ENCODE measurements at regions not wholly inside any gene's neighbourhood (a gene's known extent, or its start where the extent isn't known, plus 50 kb on each side); places are given as distances from the start of the nearest gene placed in this dataset.
"Not testable (repeated sequence)": the region's sequence is repeated elsewhere in the genome, so short reads cannot be mapped to it uniquely, and the experiment has no call there.

DNA sequence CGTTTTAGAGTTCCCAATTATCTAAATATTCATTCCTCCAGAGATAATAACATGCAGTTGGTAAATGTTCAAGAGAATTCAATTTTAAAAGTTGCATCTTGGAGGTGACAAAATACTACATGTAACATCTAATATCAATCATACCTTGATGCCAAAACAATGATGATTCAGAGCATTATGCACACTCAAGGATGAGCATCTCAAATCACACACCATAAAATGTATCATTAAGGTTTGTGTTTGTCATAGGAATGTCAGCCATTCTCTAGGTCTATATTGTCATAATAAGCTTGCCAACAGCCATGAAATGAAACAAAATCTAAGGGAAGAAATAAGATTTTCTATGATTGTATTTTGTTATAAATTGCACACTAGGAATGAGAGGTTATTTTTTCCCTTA lies 1667.0 kb downstream of the DPP10 start:
- no peak for ATAC-seq
- intact Hi-C loops (cut with DNase I): no loop called here
- DNase-seq: no peak

DNA sequence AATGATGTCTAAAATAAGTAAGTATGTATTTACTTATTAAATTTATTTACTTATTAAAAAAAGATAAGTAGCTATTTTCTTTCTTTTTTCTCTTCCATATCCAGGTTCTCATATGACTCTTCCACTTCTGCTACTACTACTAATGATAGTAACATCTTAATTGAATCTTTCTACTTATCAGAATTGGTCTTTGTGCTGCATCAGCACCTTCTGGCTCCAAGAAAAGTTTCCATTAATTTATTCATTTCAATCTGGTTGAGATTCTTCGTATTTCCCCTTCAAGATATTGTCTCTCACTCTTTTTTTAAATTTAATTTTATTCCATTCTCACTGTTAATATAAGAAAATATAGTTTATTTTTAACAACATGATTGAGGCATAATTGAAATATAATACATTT lies 1675.4 kb downstream of the DPP10 start:
- intact Hi-C loops (cut with DNase I): no loop called here
- ATAC-seq (no peak), DNase-seq (no peak)

DNA sequence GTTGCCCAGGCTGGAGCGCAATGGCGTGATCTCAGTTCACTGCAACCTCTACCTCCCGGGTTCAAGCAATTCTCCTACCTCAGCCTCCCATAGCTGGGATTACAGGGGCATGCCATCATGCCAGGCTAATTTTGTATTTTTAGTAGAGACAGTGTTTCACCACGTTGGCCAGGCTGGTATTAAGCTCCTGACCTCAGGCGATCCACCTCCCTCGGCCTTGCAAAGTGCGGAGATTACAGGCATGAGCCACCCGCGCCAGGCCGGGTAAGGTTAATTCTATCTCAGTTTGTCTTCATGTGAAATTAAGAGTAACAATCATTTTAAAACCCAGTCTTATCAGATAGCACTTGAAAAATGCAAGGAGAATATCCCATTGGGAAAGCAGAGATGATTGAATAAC lies 1681.7 kb upstream of the DDX18 start:
- peak in 1 of 2 donors; percentile 81 for ATAC-seq
- intact Hi-C loops (cut with DNase I): no loop called here
- no peak for DNase-seq

DNA sequence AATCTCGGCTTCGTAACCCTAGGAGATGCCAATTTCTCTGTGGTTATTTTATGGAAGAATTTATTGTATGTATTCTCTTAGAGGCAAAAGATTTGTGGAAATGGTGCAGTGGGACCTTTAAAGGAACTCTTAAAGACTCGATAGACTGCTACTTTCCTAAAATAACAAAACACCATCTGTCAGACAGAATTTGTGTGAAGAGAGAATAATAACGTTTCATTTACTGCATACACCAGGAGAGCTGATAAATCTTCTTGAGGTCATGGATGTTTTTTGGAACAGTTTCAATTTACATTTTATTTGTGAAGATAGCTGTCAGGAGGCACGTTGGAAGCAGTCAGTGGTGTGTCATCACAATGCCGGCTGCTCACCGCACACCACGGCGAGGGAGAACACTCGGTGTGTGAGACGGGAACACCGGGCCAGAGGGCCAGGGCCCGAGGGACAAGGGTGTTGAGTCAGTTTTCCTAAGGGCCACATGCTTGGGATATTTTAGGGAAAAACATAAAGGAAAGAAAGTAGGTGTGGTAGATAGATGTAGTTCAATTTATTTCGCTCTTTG lies 1681.0 kb upstream of the DDX18 start:
- intact Hi-C loops (cut with DNase I): no loop called here
- ATAC-seq (peak; percentile 59 to 95), DNase-seq (peak; percentile 38)

DNA sequence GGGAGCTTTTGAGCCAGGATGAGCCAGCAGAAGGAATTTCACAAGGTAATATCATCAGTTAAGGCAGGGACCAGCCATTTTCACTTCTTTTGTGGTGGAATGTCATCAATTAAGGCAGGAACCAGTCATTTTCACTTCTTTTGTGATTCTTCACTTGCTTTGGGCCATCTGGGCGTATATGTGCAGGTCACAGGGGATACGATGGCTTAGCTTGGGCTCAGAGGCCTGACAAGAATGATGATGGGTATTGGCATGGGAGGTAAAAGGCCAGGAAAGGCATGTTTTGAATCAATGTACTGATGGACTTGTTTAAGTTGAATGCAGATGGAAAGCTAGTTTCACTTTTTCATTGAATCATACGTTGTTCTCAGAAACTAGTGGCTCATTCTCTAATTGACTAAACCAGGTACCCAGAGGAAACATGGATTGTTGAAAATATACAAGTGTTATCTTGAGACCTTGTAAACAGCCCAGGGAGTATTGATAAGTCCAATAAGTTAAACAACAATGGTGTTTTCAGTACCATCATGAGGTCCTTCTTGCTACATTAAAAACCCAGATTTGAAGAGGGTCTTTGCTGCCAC lies 1672.5 kb upstream of the DDX18 start:
- intact Hi-C loops (cut with DNase I): no loop called here
- DNase-seq (no peak), ATAC-seq (no peak)

DNA sequence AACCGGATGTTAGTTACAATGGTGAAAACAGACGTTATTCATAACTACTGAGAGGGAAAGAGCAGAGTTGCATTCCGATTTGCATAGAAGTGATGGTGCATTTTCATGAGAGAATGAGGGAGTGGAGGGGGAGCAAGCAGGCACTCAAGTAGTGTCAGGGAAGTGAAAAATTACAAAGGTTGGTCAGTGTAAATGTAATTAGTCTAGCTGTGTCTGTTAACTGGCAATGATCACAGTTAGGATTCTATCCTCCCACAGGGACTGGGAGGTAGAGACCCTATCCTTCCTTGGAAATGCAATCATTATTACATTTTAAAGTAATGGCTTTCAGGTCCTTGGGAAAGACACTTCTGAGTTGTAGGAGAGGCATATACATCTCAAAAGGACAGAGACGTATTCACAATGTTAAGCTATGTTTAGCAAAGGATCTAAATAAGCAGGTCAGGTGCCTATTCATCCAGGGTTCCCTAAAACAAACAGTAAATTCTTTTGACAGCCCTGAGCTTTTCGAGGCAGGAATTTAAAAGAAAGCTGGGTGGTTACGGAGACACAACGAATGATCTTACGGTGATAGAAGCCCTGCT lies 1671.8 kb upstream of the DDX18 start:
- ATAC-seq: no peak
- intact Hi-C loops (cut with DNase I): no loop called here
- DNase-seq: no peak

DNA sequence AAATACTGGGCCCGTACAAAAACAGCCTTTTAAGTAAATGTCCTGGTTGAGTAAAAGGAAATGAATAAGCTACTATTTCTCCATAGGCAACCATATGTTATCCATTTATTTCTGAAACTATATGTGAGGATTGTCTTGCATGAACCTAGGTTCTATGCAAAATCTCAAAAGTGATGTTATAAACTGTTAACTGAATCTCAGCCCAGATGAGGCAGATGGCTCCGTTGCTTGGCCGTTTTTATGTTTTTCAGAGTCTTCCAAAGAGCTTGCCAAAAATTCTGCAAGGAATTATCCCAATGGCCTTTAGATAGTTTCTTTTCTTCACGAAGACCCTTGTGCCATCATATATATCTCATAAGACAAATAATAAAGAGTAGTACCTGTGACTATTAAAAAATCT lies 1669.5 kb upstream of the DDX18 start:
- no peak for ATAC-seq
- no peak for DNase-seq
- intact Hi-C loops (cut with DNase I): no loop called here

DNA sequence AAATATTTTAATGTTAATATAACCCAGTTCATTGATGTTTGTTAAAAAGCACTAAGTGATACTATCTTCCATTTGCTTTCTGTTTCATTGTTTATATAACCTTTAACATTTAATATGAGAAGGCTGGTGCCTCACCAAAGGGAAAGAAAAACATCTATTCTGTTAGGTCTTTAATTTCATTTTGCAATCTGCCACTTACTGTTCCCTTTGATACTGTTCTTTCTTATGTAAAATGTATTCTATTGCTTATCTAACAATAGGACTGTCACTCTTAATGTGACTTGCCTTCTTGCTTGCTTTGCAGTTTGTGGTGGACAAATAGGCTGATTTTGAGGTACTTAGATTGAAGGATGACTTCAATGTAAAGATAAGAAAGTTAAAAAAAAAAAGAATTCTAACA lies 1666.1 kb upstream of the DDX18 start:
- DNase-seq (no peak), ATAC-seq (no peak)
- intact Hi-C loops (cut with DNase I): no loop called here

DNA sequence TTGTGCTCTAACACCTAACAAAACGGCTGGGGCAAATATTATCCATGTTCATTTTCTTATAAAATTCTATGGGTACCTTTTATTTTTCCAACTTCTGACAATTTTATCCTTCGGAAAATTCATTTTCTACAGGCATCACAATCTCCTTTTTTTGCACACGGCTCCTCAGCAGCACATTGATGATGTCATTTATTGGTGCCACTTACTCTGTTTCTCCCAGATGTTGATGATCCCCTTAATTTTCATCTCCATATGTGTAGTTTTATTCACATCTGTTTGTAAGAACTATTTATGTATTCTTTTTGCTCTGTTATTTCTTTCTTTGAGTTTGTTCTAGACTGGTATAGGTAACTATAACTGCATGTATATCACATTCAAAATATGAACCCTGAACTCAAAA lies 1660.8 kb upstream of the DDX18 start:
- intact Hi-C loops (cut with DNase I): no loop called here
- DNase-seq (no peak), ATAC-seq (no peak)

DNA sequence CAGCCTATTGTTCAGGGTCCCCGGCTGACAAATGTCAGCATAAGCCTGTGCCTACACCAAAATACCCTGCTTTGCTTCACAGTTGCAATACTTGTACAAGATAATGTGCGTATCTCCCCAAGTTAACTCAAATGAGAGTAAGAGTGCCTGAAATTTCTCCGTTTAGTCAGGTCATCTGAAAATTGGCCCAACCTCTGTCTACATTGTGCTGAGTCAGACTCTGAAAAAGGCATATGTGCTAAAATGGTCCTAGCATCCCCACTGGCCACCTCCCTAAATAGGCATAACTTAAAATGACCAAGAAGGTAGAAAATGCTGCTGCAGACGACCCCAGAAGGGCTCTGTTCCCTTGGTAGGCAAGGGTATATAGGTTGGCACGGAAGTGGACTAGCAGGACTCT lies 1653.8 kb upstream of the DDX18 start:
- ATAC-seq (no peak), DNase-seq (no peak)
- intact Hi-C loops (cut with DNase I): no loop called here

DNA sequence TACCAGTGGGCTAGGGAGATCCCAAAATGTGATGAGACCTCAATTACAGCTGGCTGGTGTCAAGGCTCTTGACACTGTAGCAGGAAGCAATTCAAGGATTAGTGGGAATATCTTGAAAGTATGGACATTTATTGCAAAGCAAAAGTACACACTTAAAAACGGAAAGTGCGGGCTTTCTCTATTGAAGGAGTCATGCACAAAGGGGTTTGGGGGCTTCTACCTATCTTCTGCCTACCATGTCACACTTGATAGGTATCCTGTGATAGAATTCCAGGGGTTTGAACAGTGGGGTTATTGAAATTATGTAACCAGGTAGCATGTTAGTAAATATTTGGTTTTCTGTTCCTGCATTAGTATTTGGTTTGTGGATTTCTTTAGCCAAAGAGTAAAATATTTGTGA lies 1652.1 kb upstream of the DDX18 start:
- intact Hi-C loops (cut with DNase I): no loop called here

DNA sequence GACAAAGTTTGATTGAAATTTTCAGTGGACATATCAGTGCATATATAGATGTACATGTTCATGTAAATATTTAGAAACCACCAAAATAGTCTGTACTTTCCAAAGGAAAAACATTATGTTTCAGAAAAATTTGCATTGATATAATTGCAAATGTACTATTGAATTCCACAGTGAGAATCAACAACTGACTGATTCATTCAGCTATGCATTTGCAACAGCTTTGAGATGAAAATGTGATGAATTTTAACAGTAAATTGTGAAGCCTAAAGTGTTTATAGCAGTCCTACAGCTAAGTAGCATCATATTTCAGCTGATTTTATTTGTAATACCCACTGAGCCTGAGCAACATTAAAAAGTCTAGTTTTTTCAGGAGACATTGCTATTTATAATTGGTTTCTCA lies 1647.4 kb upstream of the DDX18 start:
- no peak for ATAC-seq
- no peak for DNase-seq
- intact Hi-C loops (cut with DNase I): no loop called here

More for the DNA sequence above, 1652.1 kb upstream of the DDX18 start:
- DNase-seq (no peak), ATAC-seq (no peak)

DNA sequence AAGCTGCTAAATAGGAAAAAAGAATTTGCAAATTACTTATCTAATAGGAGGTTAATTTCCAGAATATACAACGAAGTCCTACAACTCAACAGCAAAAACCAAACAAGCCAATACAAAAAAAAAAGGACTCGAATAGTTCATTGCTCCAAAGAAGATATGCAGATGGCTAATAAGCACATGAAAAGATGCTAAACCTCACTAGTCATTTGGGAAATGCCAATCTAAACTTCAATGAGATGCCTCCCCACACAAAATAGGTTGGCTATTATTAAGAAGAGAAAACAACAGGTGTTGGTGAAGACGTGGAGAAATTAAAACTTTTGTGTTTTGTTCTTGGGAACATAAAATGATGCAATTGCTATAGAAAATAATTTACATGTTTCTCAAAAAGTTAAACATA lies 1634.4 kb upstream of the DDX18 start:
- no peak for DNase-seq
- intact Hi-C loops (cut with DNase I): no loop called here
- no peak for ATAC-seq

DNA sequence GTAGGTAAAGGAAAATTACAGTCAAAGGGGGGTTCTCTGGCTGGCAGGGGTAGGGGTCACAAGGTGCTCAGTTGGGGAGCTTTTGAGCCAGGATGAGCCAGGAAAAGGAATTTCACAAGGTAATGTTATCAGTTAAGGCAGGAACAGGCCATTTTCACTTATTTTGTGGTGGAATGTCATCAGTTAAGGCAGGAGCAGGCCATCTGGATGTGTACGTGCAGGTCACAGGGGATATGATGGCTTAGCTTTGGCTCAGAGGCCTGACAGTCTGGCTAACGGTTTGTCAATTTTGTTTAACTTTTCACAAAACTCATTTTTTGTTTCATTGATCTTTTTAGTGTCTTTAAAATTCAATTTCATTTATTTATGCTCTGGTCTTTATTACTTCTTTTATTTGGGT lies 1623.8 kb upstream of the DDX18 start:
- intact Hi-C loops (cut with DNase I); ATAC-seq; DNase-seq: not testable (repeated sequence)

DNA sequence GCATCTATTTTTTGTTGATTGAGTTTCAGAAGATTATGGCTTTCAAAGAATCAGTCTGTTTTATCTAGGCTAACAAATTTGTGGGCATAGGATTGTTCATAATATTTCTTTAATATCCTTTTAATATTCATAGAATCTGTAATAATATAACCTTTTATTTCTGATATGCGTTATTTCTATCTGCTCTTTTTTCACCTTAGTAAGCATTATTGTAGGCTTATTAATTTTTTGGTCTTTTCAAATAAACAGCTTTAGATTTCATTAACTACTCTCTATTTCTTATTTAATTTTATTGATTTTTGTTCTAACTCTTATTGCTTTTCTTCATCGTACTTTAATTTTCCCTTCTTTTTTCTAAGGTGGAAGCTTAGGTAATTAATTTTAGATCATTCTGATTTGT lies 1614.4 kb upstream of the DDX18 start:
- ATAC-seq (no peak), DNase-seq (no peak)
- intact Hi-C loops (cut with DNase I): no loop called here

DNA sequence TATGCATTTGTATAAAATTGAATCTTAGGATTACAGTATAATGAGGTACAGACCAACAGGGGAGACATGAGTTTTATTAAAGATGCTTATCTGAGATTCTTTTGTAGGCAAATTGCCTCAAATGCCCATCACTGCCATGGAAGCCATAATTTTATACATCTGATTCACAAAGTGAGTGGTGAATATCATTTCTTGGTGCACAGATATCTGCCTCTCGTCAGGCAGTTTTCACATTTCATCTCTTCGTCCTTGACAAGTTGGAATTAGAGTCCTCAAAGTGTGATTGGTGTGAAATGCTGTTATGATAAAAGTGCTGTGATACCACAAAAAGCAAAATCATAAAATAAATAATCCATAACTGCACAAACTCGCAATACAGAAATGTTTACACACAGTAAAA lies 1602.8 kb upstream of the DDX18 start:
- no peak for DNase-seq
- intact Hi-C loops (cut with DNase I): no loop called here
- no peak for ATAC-seq

DNA sequence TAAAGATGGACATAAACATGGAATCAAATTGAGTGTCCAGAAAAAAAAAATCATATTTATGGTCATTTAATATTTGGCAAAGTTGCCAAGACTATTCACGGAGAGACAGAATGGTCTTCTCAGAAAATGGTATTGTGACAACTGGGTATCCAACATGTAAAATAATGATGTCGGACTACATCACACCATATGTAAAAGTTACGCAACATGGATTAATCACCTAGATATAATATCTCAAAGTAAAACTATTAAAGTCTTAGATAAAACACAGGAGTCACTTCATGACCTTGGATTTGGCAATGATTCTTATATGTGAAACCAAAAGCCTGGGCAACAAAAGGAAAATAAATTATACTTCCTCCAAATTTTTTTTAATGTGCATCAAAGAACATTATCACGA lies 1591.7 kb upstream of the DDX18 start:
- no peak for ATAC-seq
- DNase-seq: no peak
- intact Hi-C loops (cut with DNase I): no loop called here

DNA sequence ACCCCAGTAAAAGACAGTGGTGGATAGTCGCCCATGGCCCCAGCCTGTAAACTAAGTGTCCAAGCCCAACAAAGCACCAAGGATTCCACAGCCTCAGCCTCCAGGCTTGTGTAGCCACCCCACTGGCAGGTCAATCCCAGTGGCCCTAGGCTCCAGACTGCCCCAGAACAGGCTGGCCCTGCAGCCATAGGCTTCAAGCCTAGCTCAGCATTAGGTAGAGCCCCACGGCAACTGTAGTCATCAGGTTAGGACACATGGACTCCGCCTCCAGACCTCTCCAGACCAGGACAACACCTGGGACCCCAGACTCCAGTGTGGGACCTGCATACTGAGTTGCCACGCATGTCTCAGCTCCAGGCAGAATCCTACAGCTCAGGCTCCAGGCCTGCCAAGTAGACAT lies 1590.6 kb upstream of the DDX18 start:
- intact Hi-C loops (cut with DNase I): no loop called here
- DNase-seq: no peak
- ATAC-seq: no peak

DNA sequence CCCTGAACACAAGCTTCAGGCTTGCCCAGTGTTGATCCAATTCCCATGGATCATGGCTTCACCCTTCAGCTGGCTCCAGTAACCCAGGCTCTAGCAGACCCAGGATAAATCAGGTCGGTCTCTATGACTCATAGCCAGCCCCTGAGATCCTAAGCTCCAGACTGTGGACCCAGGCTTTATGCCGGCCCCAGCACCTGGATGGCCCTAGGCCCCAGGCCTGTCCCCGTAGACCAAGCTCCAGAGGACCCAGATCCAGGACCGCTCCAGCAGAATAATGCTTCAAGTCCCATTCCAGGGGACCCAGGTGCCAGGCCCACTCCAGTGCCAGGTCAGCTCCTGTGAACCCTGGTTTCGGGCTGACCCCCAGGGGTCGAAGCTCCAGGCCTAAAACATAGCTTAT lies 1589.9 kb upstream of the DDX18 start:
- intact Hi-C loops (cut with DNase I): no loop called here
- ATAC-seq (no peak), DNase-seq (no peak)

DNA sequence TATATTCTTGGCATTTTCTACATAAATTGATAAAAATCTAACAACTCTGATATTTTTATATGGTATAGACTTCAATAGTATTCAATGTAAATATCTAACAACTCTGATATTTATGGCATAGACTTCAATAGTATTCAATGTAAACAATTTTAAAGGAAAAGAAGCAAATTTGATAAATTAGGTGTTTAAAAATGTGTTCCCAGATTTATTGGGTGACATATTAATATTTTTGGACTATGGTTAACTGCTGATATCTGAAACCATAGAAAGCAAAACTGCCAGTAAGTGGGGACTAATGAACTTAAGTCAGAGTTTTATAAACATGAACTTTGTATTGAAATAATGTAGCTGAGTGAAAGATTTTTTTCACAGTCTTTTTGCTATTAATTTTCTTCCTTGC lies 1576.0 kb upstream of the DDX18 start:
- no peak for ATAC-seq
- DNase-seq: no peak
- intact Hi-C loops (cut with DNase I): no loop called here

DNA sequence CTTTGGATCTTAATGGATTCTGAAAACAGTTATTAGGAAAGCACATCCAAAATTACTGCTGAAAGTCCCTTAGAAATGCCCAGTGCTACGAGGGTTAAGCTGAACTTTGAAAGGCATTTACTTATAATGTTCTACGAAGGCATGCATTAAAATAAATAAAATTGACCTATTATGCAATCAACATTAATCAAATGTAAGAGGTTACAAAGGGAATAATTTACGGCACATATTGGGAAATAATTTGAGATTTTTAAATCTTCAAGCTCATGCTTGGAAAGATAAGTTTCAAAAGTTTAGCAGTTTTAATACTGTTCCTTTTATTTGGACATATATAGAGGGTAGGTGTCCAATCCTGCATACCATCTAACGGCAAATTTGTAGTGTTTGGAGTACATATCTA lies 1564.1 kb upstream of the DDX18 start:
- intact Hi-C loops (cut with DNase I): no loop called here
- ATAC-seq (no peak), DNase-seq (no peak)

DNA sequence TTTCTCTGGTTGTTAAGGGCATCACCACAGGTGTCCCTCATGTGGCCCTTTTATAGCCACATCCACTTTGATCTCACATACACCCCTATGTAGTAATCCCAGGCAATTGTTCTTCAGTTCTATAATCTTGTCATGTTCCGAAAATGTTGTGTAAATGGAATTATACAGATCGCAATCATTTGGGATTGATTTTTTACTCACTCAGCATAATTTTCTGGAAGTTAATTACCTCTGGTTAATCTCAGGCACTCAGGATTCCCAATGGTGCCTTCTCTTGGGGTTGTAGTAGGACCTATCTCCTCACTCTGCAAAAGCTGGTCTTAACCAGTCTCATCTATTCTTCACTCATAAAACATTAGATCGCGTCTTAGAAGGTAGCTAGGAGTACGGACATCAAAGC lies 1549.6 kb upstream of the DDX18 start:
- no peak for DNase-seq
- no peak for ATAC-seq
- intact Hi-C loops (cut with DNase I): no loop called here

All from left cardiac atrium (tissue), 4 donors.